ENCODE measurements at regions not wholly inside any gene's neighbourhood (a gene's known extent, or its start where the extent isn't known, plus 50 kb on each side); places are given as distances from the start of the nearest gene placed in this dataset.

DNA sequence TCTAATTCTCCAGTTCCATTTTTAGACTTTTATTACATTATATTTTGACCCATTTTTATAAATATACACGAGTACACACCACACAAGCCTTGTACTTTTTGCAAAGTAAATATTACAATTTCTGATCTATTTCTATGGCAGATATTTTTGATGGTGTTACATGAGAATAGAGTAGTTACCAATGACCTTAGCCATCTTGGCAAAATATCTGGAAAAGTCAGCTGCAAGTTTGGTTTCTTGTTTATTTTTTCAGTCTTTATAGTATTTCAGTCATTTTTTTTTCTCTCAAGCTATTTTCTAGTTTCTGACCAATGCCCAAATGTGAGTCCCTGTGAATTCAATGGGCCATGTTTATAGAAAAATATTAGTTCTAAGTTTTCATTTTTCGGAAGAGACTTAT lies 64.0 kb upstream of the TMC1 start:
- TF ChIP-seq PATZ1 (CRISPR knock-in tag; IDR thresholded peaks at IDR 0.05; ENCODE audit: borderline replicate concordance) (no peak), ARNTL (CRISPR knock-in tag; IDR thresholded peaks at IDR 0.05; ENCODE audit: borderline replicate concordance, low read depth) (no peak), BACH2 (CRISPR knock-in tag; IDR thresholded peaks at IDR 0.05; ENCODE audit: borderline replicate concordance) (no peak), ISL1 (CRISPR knock-in tag; IDR thresholded peaks at IDR 0.05) (no peak)

All from SK-N-SH treated with all-trans-retinoic acid at 6 μM for 48 hours (cell line).